ENCODE measurements at regions not wholly inside any gene's neighbourhood (a gene's known extent, or its start where the extent isn't known, plus 50 kb on each side); places are given as distances from the start of the nearest gene placed in this dataset.

GRCh38 chr9:80507611-80508010, 935.8 kb downstream of the TLE4 start:
- TF ChIP-seq EZH2 (optimal IDR thresholded peaks at IDR 0.05; ENCODE audit: low read depth, low read length), result no peak
- TF ChIP-seq CTCF (IDR thresholded peaks at IDR 0.05; ENCODE audit: low read length), result no peak
